HepG2 (cell line): ENCODE measurements at regions not wholly inside any gene's neighbourhood (a gene's known extent, or its start where the extent isn't known, plus 50 kb on each side); places are given as distances from the start of the nearest gene placed in this dataset.

ENCODE experiments used
- ATAC-seq: fragments of 200-7000 bp; cut with Tn5 transposase; 3 replicates; pipeline ENCODE4 v1.9.1; 2020; ENCODE audit warnings: mild to moderate bottlenecking, moderate library complexity
- BruUV-seq: library from RNA; stranded (reverse); fragments of 400-500 nt; replicated peaks from 2 replicates; lab custom pipeline; 2021; lab: Mats Ljungman, UMichigan
- CTCF ChIA-PET: fragments of 300-600 bp; formaldehyde crosslinking; extraction: SDS; loops from one replicate; lab custom pipeline; 2021; ENCODE audit warnings: low total read pairs, inconsistent platforms, low intra/inter-chr PET ratio; lab: Yijun Ruan, JAX
- POLR2A ChIA-PET: fragments of 350-600 bp; sonication (Branson Sonifier 250); formaldehyde crosslinking; loops from one replicate; lab custom pipeline; 2020; ENCODE audit warnings: antibody characterized with exemption, inconsistent platforms; lab: Yijun Ruan, JAX
- DNase-seq: peaks from one replicate; pipeline ENCODE4 v3.0.0-alpha.2; 2015; ENCODE audit warnings: low spot score
- FAIRE-seq: peaks from 3 replicates; lab custom pipeline; 2011; peaks lifted over from hg19 to GRCh38; lab: Jason Lieb, UNC
- H2AFZ ChIP-seq: one replicate; pipeline ENCODE4 v1.6.1; 2011; ENCODE audit warnings: low read length, inconsistent platforms
- H3K27ac ChIP-seq: fragments of 300-600 bp; 3 replicates; pipeline ENCODE4 v1.8.0; 2011; ENCODE audit warnings: mixed run types, mild to moderate bottlenecking, mixed read lengths, low read length, inconsistent platforms; ENCODE audit not compliant: insufficient read depth; ENCODE audit errors: extremely low read length
- H3K27me3 ChIP-seq, 2 experiments: fragments of 200-600 bp in 1 of 2; 2 replicates in 1 of 2; 3 replicates in 1 of 2; pipeline versions ENCODE4 v1.6.0 to v1.8.0; 2011; ENCODE audit warnings: low read length in 2 of 2, mild to moderate bottlenecking in 2 of 2, moderate library complexity in 2 of 2, inconsistent platforms in 1 of 2; ENCODE audit not compliant: insufficient read depth in 2 of 2, control insufficient read depth in 1 of 2
- H3K36me3 ChIP-seq, 2 experiments: fragments of 200-600 bp in 1 of 2; replicated peaks in 1 of 2; 2 replicates in 1 of 2; 3 replicates in 1 of 2; pipeline versions ENCODE4 v1.5.1 to v1.8.0; 2011; ENCODE audit warnings: low read length in 2 of 2, inconsistent platforms in 1 of 2; ENCODE audit not compliant: insufficient read depth in 2 of 2, control insufficient read depth in 1 of 2
- H3K4me1 ChIP-seq: 2 replicates; pipeline ENCODE4 v1.5.1; 2012; ENCODE audit warnings: low read length, inconsistent platforms; ENCODE audit not compliant: insufficient read depth
- H3K4me2 ChIP-seq: 2 replicates; pipeline ENCODE4 v1.6.0; 2011; ENCODE audit warnings: low read depth, low read length, inconsistent platforms
- H3K4me3 ChIP-seq, 3 experiments: fragments of 200-600 bp in 1 of 3; sonication (generic), shearing (Covaris generic) in 1 of 3; replicated peaks in 1 of 3; 2 replicates each; pipeline ENCODE4 v1.5.1; 2011 to 2016; ENCODE audit warnings: low read length in 3 of 3, inconsistent platforms in 2 of 3, low read depth in 2 of 3, mild to moderate bottlenecking in 2 of 3, control low read depth in 1 of 3, mixed read lengths in 1 of 3; ENCODE audit not compliant: insufficient read depth in 1 of 3
- H3K79me2 ChIP-seq: one replicate; pipeline ENCODE4 v1.6.1; 2011; ENCODE audit warnings: low read length, inconsistent platforms; ENCODE audit not compliant: insufficient read depth
- H3K9ac ChIP-seq: 2 replicates; pipeline ENCODE4 v1.6.0; 2011; ENCODE audit warnings: mild to moderate bottlenecking, low read depth, low read length, inconsistent platforms; ENCODE audit not compliant: insufficient read depth
- H3K9me3 ChIP-seq: 2 replicates; pipeline ENCODE4 v1.5.1; 2012; ENCODE audit warnings: mild to moderate bottlenecking, low read length
- H4K20me1 ChIP-seq: 2 replicates; pipeline ENCODE4 v1.6.0; 2011; ENCODE audit warnings: inconsistent platforms, mild to moderate bottlenecking, low read length, moderate library complexity; ENCODE audit not compliant: insufficient read depth
- GMEB1 ChIP-seq: sonication (generic); formaldehyde crosslinking; IDR thresholded peaks from 2 replicates; pipeline ENCODE4 v1.5.1; 2020; ENCODE audit warnings: missing genetic modification reagents, mild to moderate bottlenecking, borderline replicate concordance
- KMT2A ChIP-seq: sonication (generic); formaldehyde crosslinking; IDR thresholded peaks from 2 replicates; pipeline ENCODE4 v1.4.0; 2020; ENCODE audit warnings: missing genetic modification reagents
- MTA1 ChIP-seq: sonication (generic); formaldehyde crosslinking; IDR thresholded peaks from 2 replicates; pipeline ENCODE4 v1.4.0; 2020; ENCODE audit warnings: missing genetic modification reagents, mild to moderate bottlenecking, borderline replicate concordance
- PRDM15 ChIP-seq: sonication (generic); formaldehyde crosslinking; IDR thresholded peaks from 2 replicates; pipeline ENCODE4 v1.4.0; 2020; ENCODE audit warnings: missing genetic modification reagents
- SP2 ChIP-seq: sonication (generic); formaldehyde crosslinking; IDR thresholded peaks from 2 replicates; pipeline ENCODE4 v1.5.1; 2020; ENCODE audit warnings: mild to moderate bottlenecking, missing genetic modification reagents
- TAF1 ChIP-seq: sonication (generic); formaldehyde crosslinking; IDR thresholded peaks from 2 replicates; pipeline ENCODE4 v1.4.0; 2020; ENCODE audit warnings: missing genetic modification reagents
- TMF1 ChIP-seq: sonication (generic); formaldehyde crosslinking; IDR thresholded peaks from 2 replicates; pipeline ENCODE4 v1.8.1; 2022; ENCODE audit warnings: low read depth, missing genetic modification reagents
- ZIK1 ChIP-seq: sonication (generic); formaldehyde crosslinking; IDR thresholded peaks from 2 replicates; pipeline ENCODE4 v1.5.0; 2020; ENCODE audit warnings: mild to moderate bottlenecking, low read depth, missing genetic modification reagents, borderline replicate concordance
- ZNF296 ChIP-seq: sonication (generic); formaldehyde crosslinking; conservative IDR thresholded peaks from 2 replicates; pipeline ENCODE4 v1.5.0; 2020; ENCODE audit warnings: mild to moderate bottlenecking, missing genetic modification reagents
- ZNF713 ChIP-seq: sonication (generic); formaldehyde crosslinking; IDR thresholded peaks from 2 replicates; pipeline ENCODE4 v1.4.0; 2020; ENCODE audit warnings: mild to moderate bottlenecking, missing genetic modification reagents
- ZNF747 ChIP-seq: sonication (generic); formaldehyde crosslinking; IDR thresholded peaks from 2 replicates; pipeline ENCODE4 v1.8.1; 2023; ENCODE audit warnings: missing genetic modification reagents, mild to moderate bottlenecking, borderline replicate concordance
- WGBS: methylation state at CpG from one replicate; pipeline ENCODE4 v1.1.6; 2017; ENCODE audit warnings: low lambda C conversion rate; 5-methylcytosine and 5-hydroxymethylcytosine counted together
- in situ Hi-C: cut with HindIII; loops from 2 replicates; pipeline ENCODE4 v1.10.0; 2017; ENCODE audit warnings: low pct_unique_long_range_greater_than_20kb; ENCODE audit not compliant: extremely low pct_ligation_motif_present
- intact Hi-C: fragments of 100-400 bp; cut with micrococcal nuclease; formaldehyde crosslinking; loops from one replicate; pipeline ENCODE4 v1.10.0; 2022; ENCODE audit not compliant: unreplicated experiment

- Histone ChIP-seq H3K79me2 (no peaks in the 10 kb centered on the region), H3K27me3 (no peaks in the 10 kb centered on the region), H3K4me2 (no peak overlapping the region), H3K27ac (no peak overlapping the region), H4K20me1 (no peaks in the 10 kb centered on the region), H3K4me3 (no peak overlapping the region), H3K4me1 (no peaks in the 10 kb centered on the region), H3K9ac (no peak overlapping the region), H3K36me3 (no peaks in the 10 kb centered on the region), H3K9me3 (no peaks in the 10 kb centered on the region), H2AFZ (no peak overlapping the region)
- FAIRE-seq (no peak), ATAC-seq (no peak), DNase-seq (no peak)
- 12% methylated on average over 4 of the region's 4 CpGs for WGBS
- CTCF ChIA-PET: no interaction called here
- TF ChIP-seq MTA1 (CRISPR knock-in tag) (no peak), TAF1 (no peak), GMEB1 (CRISPR knock-in tag) (no peak), ZNF713 (CRISPR knock-in tag) (no peak), TMF1 (no peak), ZIK1 (CRISPR knock-in tag) (no peak), KMT2A (no peak), ZNF747 (CRISPR knock-in tag) (no peak), ZNF296 (CRISPR knock-in tag) (no peak), PRDM15 (no peak), SP2 (CRISPR knock-in tag) (no peak)
- BruUV-seq: no TSS peak
- POLR2A ChIA-PET: no interaction called here
- intact Hi-C loops: no loop called here
- in situ Hi-C loops: no loop called here
Measured at GRCh38 chr7:136259074-136259473, 281.9 kb upstream of the MTPN start.
